ENCODE measurements at regions not wholly inside any gene's neighbourhood (a gene's known extent, or its start where the extent isn't known, plus 50 kb on each side); places are given as distances from the start of the nearest gene placed in this dataset.

DNA sequence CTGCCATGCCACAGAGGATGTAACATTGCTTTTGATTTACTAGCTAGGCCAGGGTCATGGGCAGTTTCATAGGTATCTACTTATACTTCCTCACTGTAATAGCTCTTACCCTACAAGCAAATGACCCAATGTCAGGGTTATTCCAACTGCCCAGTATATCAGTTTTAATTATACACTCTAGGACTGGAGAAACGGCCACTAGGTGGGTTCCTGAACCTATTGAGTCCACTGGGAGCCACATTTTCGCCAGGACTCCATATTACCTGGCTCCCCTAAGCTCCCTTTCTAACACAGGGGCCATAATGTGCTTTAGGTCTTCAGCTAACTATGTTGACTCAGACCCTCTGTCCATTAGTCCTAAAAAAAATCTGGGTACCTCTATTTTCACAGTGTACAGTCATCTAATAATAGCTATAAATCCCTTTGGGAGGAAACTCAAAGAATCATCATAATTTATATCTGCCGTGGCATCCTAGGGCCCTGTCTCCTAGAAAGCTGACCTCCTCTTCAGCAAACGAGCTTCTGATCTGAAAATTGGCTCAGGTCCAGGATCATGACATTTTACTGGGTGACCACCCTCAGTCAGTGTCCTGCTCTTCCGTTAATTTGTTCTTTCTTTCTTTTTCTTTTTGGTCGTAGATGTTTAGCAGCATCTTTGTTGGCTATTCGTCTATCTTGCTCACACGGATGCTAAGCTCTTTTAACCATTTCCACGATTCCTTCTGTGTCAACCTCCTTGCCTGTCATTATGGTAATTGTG lies 244.3 kb downstream of the FAM76B start:
- no peak for DNase-seq

DNA sequence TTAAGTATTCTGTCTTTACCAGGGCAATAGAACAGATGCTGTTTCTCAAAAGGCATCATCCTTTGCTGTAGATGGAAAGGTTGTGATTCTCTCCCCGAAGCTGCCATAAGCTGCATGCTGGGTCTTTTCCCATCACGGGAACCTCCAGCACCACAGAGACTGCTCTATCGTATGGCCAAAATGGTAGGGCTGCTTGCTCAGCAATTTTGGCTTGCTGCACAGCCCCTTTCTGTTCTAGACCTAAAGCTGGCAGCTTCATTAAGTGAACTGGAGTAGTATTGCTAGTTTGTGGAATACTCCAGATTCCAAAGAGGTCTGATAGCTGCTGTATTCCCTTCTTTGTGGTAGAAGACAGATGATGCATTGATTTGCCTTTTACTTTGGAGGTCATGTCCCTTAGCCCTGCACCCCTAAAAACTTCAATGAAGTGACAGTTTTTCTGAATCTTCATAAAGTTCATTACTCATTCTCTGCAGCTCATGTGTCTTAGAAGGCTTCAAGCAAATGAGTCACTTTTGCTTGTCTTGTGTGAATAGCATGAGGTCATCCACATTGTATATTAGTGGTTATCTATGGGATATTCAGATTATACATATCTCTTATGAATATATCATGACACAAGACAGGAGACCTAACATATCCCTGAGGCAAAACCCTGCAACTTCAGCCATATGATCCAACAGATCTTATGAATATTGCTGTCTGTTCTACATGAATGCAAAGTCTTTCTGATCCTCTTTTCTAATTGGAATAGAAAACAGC lies 245.3 kb downstream of the FAM76B start:
- no peak for DNase-seq

GRCh38 chr11:95542868-95543551 lies 246.6 kb downstream of the FAM76B start:
- DNase-seq: no peak

DNA sequence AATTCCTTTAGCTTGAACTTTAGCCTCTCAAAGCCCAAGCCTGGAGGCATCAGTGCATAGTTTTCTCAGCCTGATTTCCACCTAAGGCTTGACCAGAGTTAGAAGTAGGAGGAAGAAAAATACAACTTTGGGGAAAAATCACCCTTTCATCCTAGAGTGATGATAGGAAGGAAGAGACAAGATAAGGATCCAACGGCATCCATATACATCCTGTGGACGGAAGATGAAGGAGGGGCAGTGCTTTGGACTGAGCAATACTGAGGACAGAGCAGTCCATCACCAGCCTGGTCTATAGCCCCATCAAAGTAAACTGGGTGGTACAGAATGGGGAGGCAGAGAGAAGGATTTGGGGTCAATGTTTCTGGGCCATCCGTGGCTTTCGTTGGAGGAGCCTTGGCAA lies 247.9 kb downstream of the FAM76B start:
- DNase-seq: no peak

- DNase-seq: no peak
Measured at GRCh38 chr11:95536047-95536690, 253.4 kb downstream of the FAM76B start.

GRCh38 chr11:95534809-95535208 lies 254.8 kb downstream of the FAM76B start:
- no peak for DNase-seq

DNA sequence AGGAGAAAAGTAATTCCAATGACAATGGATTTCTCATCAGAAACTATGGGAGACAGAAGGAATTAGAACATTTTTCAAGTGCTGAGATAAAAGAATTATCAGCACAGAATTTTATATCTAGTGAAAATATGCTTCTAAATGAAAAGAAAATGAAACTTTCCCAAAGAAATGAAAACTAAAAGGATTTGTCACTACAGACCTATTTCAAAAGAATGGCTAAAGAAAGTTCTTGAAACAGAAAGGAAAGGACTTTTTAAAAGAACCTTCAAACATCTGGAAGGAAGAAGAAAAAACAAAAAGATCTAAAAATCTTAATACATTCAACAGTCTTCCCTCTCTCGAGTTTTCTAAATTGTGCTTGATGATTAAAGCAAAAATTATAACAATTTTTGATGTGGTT lies 255.4 kb downstream of the FAM76B start:
- DNase-seq: no peak

GRCh38 chr11:95531116-95531515 lies 258.5 kb downstream of the FAM76B start:
- no peak for DNase-seq

GRCh38 chr11:95524314-95525036 lies 265.1 kb downstream of the FAM76B start:
- DNase-seq: no peak

DNA sequence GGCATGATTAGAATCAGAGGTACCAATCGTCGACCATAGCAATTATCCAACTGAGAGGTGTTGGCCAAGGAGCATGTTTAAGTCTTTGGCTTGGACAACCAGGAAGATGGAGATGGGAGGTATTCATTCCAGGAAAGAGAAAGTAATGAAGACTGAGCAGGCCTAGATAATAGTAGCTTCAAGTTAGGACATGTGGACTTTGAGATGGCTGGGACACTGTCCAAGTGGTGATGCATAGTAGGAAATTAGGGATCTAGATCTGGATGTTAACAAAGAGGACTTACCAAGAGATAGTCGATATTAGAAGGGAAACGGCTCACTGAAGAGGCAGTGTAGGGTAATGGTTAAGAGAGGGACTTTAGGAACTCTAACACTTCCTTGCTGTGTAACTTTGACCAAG lies 266.7 kb downstream of the FAM76B start:
- DNase-seq: no peak

GRCh38 chr11:95521862-95522261 lies 267.7 kb downstream of the FAM76B start:
- no peak for DNase-seq

- DNase-seq: no peak
Measured at GRCh38 chr11:95521133-95521542, 268.4 kb downstream of the FAM76B start.

- no peak for DNase-seq
Measured at GRCh38 chr11:95520369-95521132, 269.0 kb downstream of the FAM76B start.

DNA sequence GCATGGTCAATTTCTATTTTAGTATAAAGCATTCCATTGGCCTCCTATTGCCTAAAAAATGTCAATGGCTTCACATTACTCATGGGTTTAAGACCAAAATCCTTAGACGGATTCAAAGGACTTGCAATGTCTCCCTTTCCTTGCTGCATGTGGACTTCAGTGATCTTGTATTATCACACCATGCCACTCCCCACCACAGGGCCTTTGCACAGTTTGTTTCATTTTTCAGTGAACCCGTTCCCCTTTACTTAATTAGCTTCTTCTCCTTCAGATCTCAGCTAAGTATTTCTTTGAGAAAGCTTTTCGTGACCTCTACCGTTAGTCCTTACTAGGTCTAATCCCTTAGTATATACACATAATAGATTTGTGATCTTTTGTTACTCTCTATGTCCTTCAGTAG lies 269.7 kb downstream of the FAM76B start:
- DNase-seq: no peak

- DNase-seq: no peak
Measured at GRCh38 chr11:95517453-95517852, 272.1 kb downstream of the FAM76B start.

DNA sequence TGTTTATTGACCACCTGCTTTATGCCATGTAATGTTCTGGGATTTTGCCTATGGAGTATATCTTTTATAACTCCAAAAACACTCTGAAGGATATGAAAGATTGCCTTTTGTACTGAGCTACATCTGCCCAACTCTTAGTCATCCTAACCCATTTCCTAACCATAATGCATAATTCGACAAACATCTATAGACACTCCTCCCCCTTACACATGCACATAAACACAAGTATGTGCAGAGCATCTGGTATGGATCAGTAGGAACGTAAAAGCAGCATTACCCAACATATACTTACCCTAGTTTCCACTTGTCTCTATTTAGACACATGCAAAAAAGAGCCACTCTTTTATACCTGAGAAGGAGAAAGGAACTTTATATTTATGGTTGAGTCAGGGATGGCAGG lies 272.8 kb downstream of the FAM76B start:
- no peak for DNase-seq

DNA sequence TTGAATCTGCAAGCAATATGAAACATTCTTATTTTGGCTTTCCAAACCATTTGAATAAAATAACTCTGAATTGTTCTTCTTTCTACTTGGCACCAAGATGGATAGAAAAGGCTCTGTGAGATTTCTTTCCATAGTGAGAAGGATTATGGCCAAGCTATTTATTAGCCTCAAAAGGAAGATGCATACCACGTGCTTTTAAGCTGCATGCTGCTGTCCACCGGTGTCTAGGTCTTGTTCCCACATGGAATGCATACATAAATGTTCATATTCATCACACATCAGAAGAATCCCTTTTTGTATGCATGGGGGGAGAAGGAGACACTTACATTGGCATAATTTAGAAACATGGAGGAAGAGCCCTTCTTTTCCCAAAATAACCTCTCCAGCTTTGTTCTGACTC lies 273.4 kb downstream of the FAM76B start:
- no peak for DNase-seq

- no peak for DNase-seq
Measured at GRCh38 chr11:95515371-95515770, 274.2 kb downstream of the FAM76B start.

- DNase-seq: no peak
Measured at GRCh38 chr11:95514416-95515110, 275.0 kb downstream of the FAM76B start.

DNA sequence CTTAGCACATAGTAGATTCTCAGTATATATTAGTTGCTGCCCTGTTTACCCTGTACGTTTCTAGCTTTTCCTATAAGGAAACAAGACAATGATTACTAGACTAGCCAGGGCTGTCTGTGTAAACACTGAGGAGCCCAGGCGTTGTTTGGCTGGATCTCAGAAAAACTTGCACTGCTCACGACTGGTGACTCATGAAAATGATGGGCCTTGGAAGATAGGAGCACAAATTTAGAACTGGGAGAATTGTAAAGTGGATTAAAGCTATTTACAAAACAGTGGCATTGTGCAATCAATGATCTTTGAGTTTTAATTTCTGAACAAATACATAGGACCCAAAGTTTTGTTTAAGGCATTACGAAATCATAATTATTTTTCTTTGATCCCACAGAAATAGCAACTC lies 276.9 kb downstream of the FAM76B start:
- DNase-seq: no peak

GRCh38 chr11:95512177-95512576 lies 277.4 kb downstream of the FAM76B start:
- no peak for DNase-seq

Measured in NCI-H2227 treated with DMSO at 0.1 percent for 48 hours (cell line).